Fibroblast of lung (primary cell): ENCODE measurements at regions not wholly inside any gene's neighbourhood (a gene's known extent, or its start where the extent isn't known, plus 50 kb on each side); places are given as distances from the start of the nearest gene placed in this dataset.

Source experiments
- CTCF ChIP-seq, 2 donors: IDR thresholded peaks in 1 of 2; conservative IDR thresholded peaks in 1 of 2; 1 replicate in 1 of 2; 2 replicates in 1 of 2; pipeline ENCODE4 v1.5.1; 2011 to 2012; ENCODE audit warnings: low read length in 2 of 2, control low read depth in 1 of 2, inconsistent platforms in 1 of 2, low read depth in 1 of 2, mild to moderate bottlenecking in 1 of 2
- EZH2 ChIP-seq: IDR thresholded peaks from 2 replicates; pipeline ENCODE4 v1.5.1; 2012; ENCODE audit warnings: low read length, control low read depth, mild to moderate bottlenecking; ENCODE audit errors: missing control alignments

GRCh38 chr14:101289911-101290310 lies 271.4 kb upstream of the DIO3 start:
- no peak for TF ChIP-seq CTCF (conservative IDR thresholded peaks at IDR 0.05 in 1 of 2, IDR thresholded peaks at IDR 0.05 in 1 of 2; ENCODE audit: low read depth in 1 of 2, low read length in 2 of 2)
- TF ChIP-seq EZH2: no peak
